Mesothelial cell of epicardium (in vitro differentiated cells): ENCODE measurements at regions not wholly inside any gene's neighbourhood (a gene's known extent, or its start where the extent isn't known, plus 50 kb on each side); places are given as distances from the start of the nearest gene placed in this dataset.

Experiments
- DNase-seq, 2 experiments: peaks; one replicate each; pipeline ENCODE4 v3.0.0; 2021; ENCODE audit warnings: low spot score in 2 of 2; ENCODE audit not compliant: unreplicated experiment in 2 of 2
- H3K27ac Mint-ChIP-seq: 2 replicates; pipeline ENCODE4 v1.8.0; 2021; ENCODE audit warnings: mixed read lengths
- H3K27me3 Mint-ChIP-seq: 2 replicates; pipeline ENCODE4 v1.8.0; 2021; ENCODE audit warnings: low read depth, mixed read lengths
- H3K36me3 Mint-ChIP-seq: 2 replicates; pipeline ENCODE4 v1.8.0; 2021; ENCODE audit warnings: mixed read lengths
- H3K4me1 Mint-ChIP-seq: 2 replicates; pipeline ENCODE4 v1.8.0; 2021; ENCODE audit warnings: mixed read lengths
- H3K4me3 Mint-ChIP-seq: 2 replicates; pipeline ENCODE4 v1.8.0; 2021; ENCODE audit warnings: mild to moderate bottlenecking, moderate library complexity, mixed read lengths
- H3K9me3 Mint-ChIP-seq: 2 replicates; pipeline ENCODE4 v1.8.0; 2021; ENCODE audit warnings: mixed read lengths
- TF ChIP-seq, protein P1 (sequence below): fragments of 200-600 bp; sonication (generic); IDR thresholded peaks from one replicate; pipeline ENCODE4 v1.5.0; 2021; ENCODE audit warnings: antibody characterized with exemption; ENCODE audit not compliant: unreplicated experiment

DNA sequence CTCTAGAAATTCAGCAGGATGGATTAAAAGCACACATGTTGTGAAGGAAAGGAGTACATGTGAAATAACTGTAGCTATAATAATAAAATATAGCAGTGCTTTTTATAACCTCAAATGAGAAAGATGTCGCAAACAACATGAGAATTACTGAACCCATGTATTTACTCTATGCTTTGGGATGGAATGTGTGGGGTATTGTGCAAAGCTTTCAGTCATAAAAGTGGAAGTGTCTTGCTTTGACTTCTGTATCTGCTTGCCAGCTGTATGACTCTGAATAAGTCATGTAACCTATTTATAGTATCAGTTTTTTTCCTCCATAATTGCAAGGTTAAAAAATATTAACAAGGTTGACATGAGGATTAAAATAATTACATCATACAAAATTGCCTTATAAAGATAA, 519.3 kb upstream of the CADM2 start:
- Mint-ChIP-seq H3K9me3 (no peaks in the 10 kb centered on the region), H3K36me3 (no peaks in the 10 kb centered on the region)
- no peak for DNase-seq

GRCh38 chr3:84440291-84440690, 518.5 kb upstream of the CADM2 start:
- H3K27ac Mint-ChIP-seq: no peak overlapping the region
- H3K4me1 Mint-ChIP-seq: no peaks in the 10 kb centered on the region
- H3K4me3 Mint-ChIP-seq: no peak overlapping the region
- TF ChIP-seq, protein P1, sequence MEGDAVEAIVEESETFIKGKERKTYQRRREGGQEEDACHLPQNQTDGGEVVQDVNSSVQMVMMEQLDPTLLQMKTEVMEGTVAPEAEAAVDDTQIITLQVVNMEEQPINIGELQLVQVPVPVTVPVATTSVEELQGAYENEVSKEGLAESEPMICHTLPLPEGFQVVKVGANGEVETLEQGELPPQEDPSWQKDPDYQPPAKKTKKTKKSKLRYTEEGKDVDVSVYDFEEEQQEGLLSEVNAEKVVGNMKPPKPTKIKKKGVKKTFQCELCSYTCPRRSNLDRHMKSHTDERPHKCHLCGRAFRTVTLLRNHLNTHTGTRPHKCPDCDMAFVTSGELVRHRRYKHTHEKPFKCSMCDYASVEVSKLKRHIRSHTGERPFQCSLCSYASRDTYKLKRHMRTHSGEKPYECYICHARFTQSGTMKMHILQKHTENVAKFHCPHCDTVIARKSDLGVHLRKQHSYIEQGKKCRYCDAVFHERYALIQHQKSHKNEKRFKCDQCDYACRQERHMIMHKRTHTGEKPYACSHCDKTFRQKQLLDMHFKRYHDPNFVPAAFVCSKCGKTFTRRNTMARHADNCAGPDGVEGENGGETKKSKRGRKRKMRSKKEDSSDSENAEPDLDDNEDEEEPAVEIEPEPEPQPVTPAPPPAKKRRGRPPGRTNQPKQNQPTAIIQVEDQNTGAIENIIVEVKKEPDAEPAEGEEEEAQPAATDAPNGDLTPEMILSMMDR: no peak
- no peak for DNase-seq
- no peaks in the 10 kb centered on the region for H3K9me3 Mint-ChIP-seq
- no peaks in the 10 kb centered on the region for H3K27me3 Mint-ChIP-seq
- no peaks in the 10 kb centered on the region for H3K36me3 Mint-ChIP-seq

More for the DNA sequence above, 519.3 kb upstream of the CADM2 start:
- TF ChIP-seq, protein P1: no peak
- H3K27me3 Mint-ChIP-seq: no peaks in the 10 kb centered on the region
- no peaks in the 10 kb centered on the region for H3K4me1 Mint-ChIP-seq
- H3K27ac Mint-ChIP-seq: no peak overlapping the region
- H3K4me3 Mint-ChIP-seq: no peak overlapping the region

- H3K27me3 Mint-ChIP-seq: no peaks in the 10 kb centered on the region
- DNase-seq: no peak
- no peaks in the 10 kb centered on the region for H3K36me3 Mint-ChIP-seq
- no peaks in the 10 kb centered on the region for H3K9me3 Mint-ChIP-seq
- no peak overlapping the region for H3K27ac Mint-ChIP-seq
- no peaks in the 10 kb centered on the region for H3K4me1 Mint-ChIP-seq
- TF ChIP-seq, protein P1: no peak
- H3K4me3 Mint-ChIP-seq: no peak overlapping the region
These were observed 516.3 kb upstream of the CADM2 start for GRCh38 chr3:84442533-84442932.

DNA sequence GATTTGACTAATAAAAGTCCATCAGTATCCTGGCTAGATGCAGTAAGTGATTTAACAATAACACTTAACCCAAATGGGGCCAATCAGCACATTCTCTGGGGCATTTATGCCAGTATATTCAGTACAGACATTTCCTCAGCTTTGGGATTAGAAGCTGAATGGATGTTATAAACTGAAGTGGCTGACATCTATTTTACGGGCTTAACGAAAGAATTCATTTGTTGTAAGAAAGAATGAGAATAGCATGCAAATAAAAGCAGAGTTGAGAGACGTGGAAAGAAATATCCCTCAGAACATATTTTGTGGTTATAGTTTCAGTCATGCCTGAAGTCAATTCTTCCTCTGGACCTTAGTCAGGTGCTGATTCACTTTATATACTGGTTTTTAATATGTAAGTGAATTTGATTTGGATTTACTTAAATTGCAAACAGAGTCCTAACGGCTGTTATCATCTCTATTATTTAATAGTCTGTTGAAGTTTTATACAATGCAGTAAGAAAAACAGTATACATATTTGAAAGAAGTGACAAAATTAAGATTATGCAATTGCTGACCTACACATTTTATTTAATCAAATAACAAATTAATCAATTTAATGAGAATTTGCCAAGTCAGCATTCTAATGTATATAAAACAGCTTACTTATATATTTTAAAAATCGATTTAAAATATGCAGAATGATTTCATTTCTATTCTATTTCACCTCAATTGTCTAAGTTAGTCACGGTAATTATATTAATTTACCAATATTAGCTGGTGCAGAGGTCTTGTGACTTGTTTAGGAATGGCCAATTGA, 513.9 kb upstream of the CADM2 start:
- no peaks in the 10 kb centered on the region for H3K4me1 Mint-ChIP-seq
- DNase-seq: no peak
- H3K27me3 Mint-ChIP-seq: no peaks in the 10 kb centered on the region
- H3K27ac Mint-ChIP-seq: no peak overlapping the region
- no peaks in the 10 kb centered on the region for H3K36me3 Mint-ChIP-seq
- no peak overlapping the region for H3K4me3 Mint-ChIP-seq
- TF ChIP-seq, protein P1: no peak
- H3K9me3 Mint-ChIP-seq: no peaks in the 10 kb centered on the region

DNA sequence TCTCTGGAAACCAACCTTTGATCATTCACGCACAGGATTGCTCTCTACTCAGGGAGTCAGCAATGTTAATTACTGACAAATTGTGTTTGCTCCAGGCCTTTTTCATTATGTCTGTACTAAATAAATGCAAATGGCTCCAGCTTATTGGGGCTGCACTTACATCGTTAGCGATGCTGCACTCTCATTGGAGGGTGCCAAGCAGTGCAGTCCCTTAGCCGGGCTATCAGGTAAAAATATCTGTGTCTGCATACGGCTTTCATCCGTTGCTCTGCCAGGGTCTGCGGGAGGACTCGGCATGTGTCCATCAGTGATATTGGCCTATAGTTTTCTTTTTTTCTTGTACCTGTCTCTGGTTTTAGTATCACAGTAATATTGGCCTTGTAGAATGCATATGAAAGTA, 471.5 kb upstream of the CADM2 start:
- Mint-ChIP-seq H3K4me3 (no peak overlapping the region), H3K27me3 (no peaks in the 10 kb centered on the region), H3K36me3 (no peaks in the 10 kb centered on the region), H3K9me3 (peaks cover 33% of the 10 kb centered on the region), H3K4me1 (no peaks in the 10 kb centered on the region), H3K27ac (no peak overlapping the region)
- no peak for DNase-seq
- TF ChIP-seq, protein P1: no peak
